ENCODE measurements at regions not wholly inside any gene's neighbourhood (a gene's known extent, or its start where the extent isn't known, plus 50 kb on each side); places are given as distances from the start of the nearest gene placed in this dataset.

- TF ChIP-seq CTCF (conservative IDR thresholded peaks at IDR 0.05; ENCODE audit: low read length), result no peak
- TF ChIP-seq EZH2phosphoT487 (IDR thresholded peaks at IDR 0.05; ENCODE audit: borderline replicate concordance, low read depth, low read length), result no peak
Observed at GRCh38 chr12:108410689-108411088, 71.6 kb upstream of the CMKLR1 start.
